ENCODE measurements at regions not wholly inside any gene's neighbourhood (a gene's known extent, or its start where the extent isn't known, plus 50 kb on each side); places are given as distances from the start of the nearest gene placed in this dataset.

GRCh38 chr5:173479711-173480110, 136.7 kb downstream of the BOD1 start:
- ATAC-seq (ENCODE audit: low FRiP score) (no peak), DNase-seq (ENCODE audit: low spot score) (no peak)
- TF ChIP-seq CTCF (IDR thresholded peaks at IDR 0.05), result no peak

- ATAC-seq (ENCODE audit: low FRiP score) (no peak), DNase-seq (ENCODE audit: low spot score) (no peak)
- no peak for TF ChIP-seq CTCF (IDR thresholded peaks at IDR 0.05)
Observed at GRCh38 chr5:173477345-173478040, 139.0 kb downstream of the BOD1 start.

- ATAC-seq (ENCODE audit: low FRiP score) (no peak), DNase-seq (ENCODE audit: low spot score) (no peak)
- no peak for TF ChIP-seq CTCF (IDR thresholded peaks at IDR 0.05)
Observed at GRCh38 chr5:173475780-173476179, 140.7 kb downstream of the BOD1 start.

- no peak for ATAC-seq (ENCODE audit: low FRiP score)
- no peak for TF ChIP-seq CTCF (IDR thresholded peaks at IDR 0.05)
Observed at GRCh38 chr5:173474881-173475287, 141.6 kb downstream of the BOD1 start.

GRCh38 chr5:173473288-173473687, 143.2 kb downstream of the BOD1 start:
- no peak for ATAC-seq (ENCODE audit: low FRiP score)
- no peak for TF ChIP-seq CTCF (IDR thresholded peaks at IDR 0.05)
- DNase-seq (ENCODE audit: low spot score), result no peak

More at GRCh38 chr5:173474881-173475287, 141.6 kb downstream of the BOD1 start:
- no peak for DNase-seq (ENCODE audit: low spot score)

- DNase-seq (ENCODE audit: low spot score) (no peak), ATAC-seq (ENCODE audit: low FRiP score) (peak; percentile 17)
- no peak for TF ChIP-seq CTCF (IDR thresholded peaks at IDR 0.05)
Observed at GRCh38 chr5:173472784-173473278, 143.6 kb downstream of the BOD1 start.

- no peak for TF ChIP-seq CTCF (IDR thresholded peaks at IDR 0.05)
- ATAC-seq (ENCODE audit: low FRiP score), result no peak
- no peak for DNase-seq (ENCODE audit: low spot score)
Observed at GRCh38 chr5:173472164-173472563, 143.9 kb upstream of the STC2 start.

Data from omental fat pad (tissue), 3 donors.